Activated T-cell treated with anti-CD3 and anti-CD28 coated beads, Interleukin-2, amount 50 U/mL, for 72 hours (primary cell): ENCODE measurements at regions not wholly inside any gene's neighbourhood (a gene's known extent, or its start where the extent isn't known, plus 50 kb on each side); places are given as distances from the start of the nearest gene placed in this dataset.

Experiments
- ATAC-seq, 2 donors: fragments of 150-1000 bp; cut with Tn5 transposase; replicated peaks in 1 of 2; 2 replicates each; pipeline ENCODE4 v1.10.0; 2021; ENCODE audit warnings: moderate library complexity in 2 of 2, mild to moderate bottlenecking in 1 of 2
- DNase-seq, 2 donors: peaks; one replicate each; pipeline ENCODE4 v3.0.0; 2021 to 2022; ENCODE audit warnings: mixed read lengths in 1 of 2
- H3K27ac Mint-ChIP-seq: one replicate; pipeline ENCODE4 v1.8.0; 2022; ENCODE audit warnings: mild to moderate bottlenecking, moderate library complexity, mixed read lengths
- H3K27me3 Mint-ChIP-seq: one replicate; pipeline ENCODE4 v1.8.0; 2022; ENCODE audit warnings: low read depth, mixed read lengths
- H3K36me3 Mint-ChIP-seq, 2 donors: one replicate each; pipeline ENCODE4 v1.8.0; 2022; ENCODE audit warnings: mixed read lengths in 2 of 2, mild to moderate bottlenecking in 1 of 2; ENCODE audit not compliant: insufficient read depth in 2 of 2
- H3K4me1 Mint-ChIP-seq: one replicate; pipeline ENCODE4 v1.8.0; 2022; ENCODE audit warnings: low read depth, mixed read lengths
- H3K4me3 Mint-ChIP-seq, 2 donors: one replicate each; pipeline ENCODE4 v1.8.0; 2022; ENCODE audit warnings: mild to moderate bottlenecking in 2 of 2, mixed read lengths in 2 of 2, moderate library complexity in 2 of 2
- H3K9me3 Mint-ChIP-seq, 2 donors: one replicate each; pipeline ENCODE4 v1.8.0; 2022; ENCODE audit warnings: mixed read lengths in 2 of 2

- Mint-ChIP-seq H3K4me3 (no peak overlapping the region), H3K4me1 (no peaks in the 10 kb centered on the region), H3K27ac (no peak overlapping the region), H3K27me3 (no peaks in the 10 kb centered on the region), H3K9me3 (no peaks in the 10 kb centered on the region), H3K36me3 (no peaks in the 10 kb centered on the region)
- no peak for ATAC-seq
- no peak for DNase-seq
Measured at GRCh38 chr9:32837551-32838058, 54.3 kb downstream of the TMEM215 start.

- Mint-ChIP-seq H3K36me3 (no peaks in the 10 kb centered on the region), H3K9me3 (no peaks in the 10 kb centered on the region), H3K27ac (no peak overlapping the region), H3K4me1 (no peaks in the 10 kb centered on the region), H3K4me3 (no peak overlapping the region), H3K27me3 (no peaks in the 10 kb centered on the region)
- DNase-seq (no peak), ATAC-seq (no peak)
Measured at GRCh38 chr9:32839013-32839885, 55.9 kb downstream of the TMEM215 start.

- ATAC-seq (no peak), DNase-seq (no peak)
- Mint-ChIP-seq H3K9me3 (peaks cover under 1 to 3% of the 10 kb centered on the region in 2 donors), H3K27ac (no peak overlapping the region), H3K36me3 (no peaks in the 10 kb centered on the region), H3K4me3 (no peak overlapping the region), H3K4me1 (no peaks in the 10 kb centered on the region), H3K27me3 (peaks cover 5% of the 10 kb centered on the region)
Measured at GRCh38 chr9:32841314-32841713, 58.0 kb downstream of the TMEM215 start.

- Mint-ChIP-seq H3K27me3 (peaks cover 8% of the 10 kb centered on the region), H3K4me3 (no peak overlapping the region), H3K9me3 (peaks cover 2 to 5% of the 10 kb centered on the region in 2 donors), H3K36me3 (no peaks in the 10 kb centered on the region), H3K4me1 (no peaks in the 10 kb centered on the region), H3K27ac (no peak overlapping the region)
- DNase-seq (no peak), ATAC-seq (no peak)
Measured at GRCh38 chr9:32843295-32843694, 60.0 kb downstream of the TMEM215 start.

- no peak for ATAC-seq
- H3K9me3 Mint-ChIP-seq, result peaks cover 2 to 5% of the 10 kb centered on the region in 2 donors
- H3K4me1 Mint-ChIP-seq, result no peaks in the 10 kb centered on the region
- no peaks in the 10 kb centered on the region for H3K36me3 Mint-ChIP-seq
- no peak overlapping the region for H3K4me3 Mint-ChIP-seq
- no peak overlapping the region for H3K27ac Mint-ChIP-seq
- H3K27me3 Mint-ChIP-seq, result peaks cover 17% of the 10 kb centered on the region
- DNase-seq, result no peak
Measured at GRCh38 chr9:32844259-32844658, 60.9 kb downstream of the TMEM215 start.

- Mint-ChIP-seq H3K36me3 (no peaks in the 10 kb centered on the region), H3K27me3 (peaks cover 13% of the 10 kb centered on the region), H3K9me3 (no peaks in the 10 kb centered on the region), H3K4me3 (no peak overlapping the region), H3K27ac (no peak overlapping the region), H3K4me1 (no peaks in the 10 kb centered on the region)
- no peak for DNase-seq
- ATAC-seq, result no peak
Measured at GRCh38 chr9:32854271-32854670, 70.9 kb downstream of the TMEM215 start.

GRCh38 chr9:32855752-32856151 is 72.4 kb downstream of the TMEM215 start:
- no peaks in the 10 kb centered on the region for H3K4me1 Mint-ChIP-seq
- H3K9me3 Mint-ChIP-seq, result no peaks in the 10 kb centered on the region
- DNase-seq (no peak), ATAC-seq (no peak)
- no peak overlapping the region for H3K4me3 Mint-ChIP-seq
- H3K36me3 Mint-ChIP-seq, result no peaks in the 10 kb centered on the region
- no peak overlapping the region for H3K27ac Mint-ChIP-seq
- peaks cover 11% of the 10 kb centered on the region for H3K27me3 Mint-ChIP-seq

- Mint-ChIP-seq H3K4me1 (peaks cover 9% of the 10 kb centered on the region), H3K36me3 (no peaks in the 10 kb centered on the region), H3K9me3 (no peaks in the 10 kb centered on the region), H3K27ac (no peak overlapping the region), H3K4me3 (no peak overlapping the region), H3K27me3 (peaks cover 9% of the 10 kb centered on the region)
- ATAC-seq (no peak), DNase-seq (no peak)
Measured at GRCh38 chr9:32863291-32863690, 80.0 kb downstream of the TMEM215 start.

- Mint-ChIP-seq H3K9me3 (no peaks in the 10 kb centered on the region), H3K4me3 (no peak overlapping the region), H3K27me3 (peaks cover 15% of the 10 kb centered on the region), H3K36me3 (no peaks in the 10 kb centered on the region), H3K27ac (no peak overlapping the region), H3K4me1 (peaks cover 9% of the 10 kb centered on the region)
- DNase-seq (no peak), ATAC-seq (no peak)
Measured at GRCh38 chr9:32864971-32865370, 81.6 kb downstream of the TMEM215 start.

- Mint-ChIP-seq H3K27ac (no peak overlapping the region), H3K27me3 (peaks cover 15% of the 10 kb centered on the region), H3K9me3 (no peaks in the 10 kb centered on the region), H3K36me3 (no peaks in the 10 kb centered on the region), H3K4me3 (no peak overlapping the region), H3K4me1 (peaks cover 9% of the 10 kb centered on the region)
- ATAC-seq (peak; percentile 41 to 43), DNase-seq (no peak)
Measured at GRCh38 chr9:32866273-32866672, 82.9 kb downstream of the TMEM215 start.

- no peaks in the 10 kb centered on the region for H3K9me3 Mint-ChIP-seq
- peaks cover 15% of the 10 kb centered on the region for H3K27me3 Mint-ChIP-seq
- H3K36me3 Mint-ChIP-seq, result no peaks in the 10 kb centered on the region
- no peak overlapping the region for H3K4me3 Mint-ChIP-seq
- DNase-seq (no peak), ATAC-seq (no peak)
- H3K27ac Mint-ChIP-seq, result no peak overlapping the region
- peaks cover 9% of the 10 kb centered on the region for H3K4me1 Mint-ChIP-seq
Measured at GRCh38 chr9:32867026-32867425, 83.7 kb downstream of the TMEM215 start.

GRCh38 chr9:32867601-32868204 is 84.4 kb downstream of the TMEM215 start:
- no peaks in the 10 kb centered on the region for H3K36me3 Mint-ChIP-seq
- peaks cover 15% of the 10 kb centered on the region for H3K27me3 Mint-ChIP-seq
- ATAC-seq (no peak), DNase-seq (no peak)
- H3K4me1 Mint-ChIP-seq, result peaks cover 9% of the 10 kb centered on the region
- no peak overlapping the region for H3K27ac Mint-ChIP-seq
- no peak overlapping the region for H3K4me3 Mint-ChIP-seq
- no peaks in the 10 kb centered on the region for H3K9me3 Mint-ChIP-seq

GRCh38 chr9:32869404-32869803 is 86.1 kb downstream of the TMEM215 start:
- Mint-ChIP-seq H3K36me3 (no peaks in the 10 kb centered on the region), H3K9me3 (no peaks in the 10 kb centered on the region), H3K4me1 (peaks cover 9% of the 10 kb centered on the region), H3K27ac (no peak overlapping the region), H3K4me3 (no peak overlapping the region), H3K27me3 (peaks cover 12% of the 10 kb centered on the region)
- DNase-seq (no peak), ATAC-seq (no peak)
